ENCODE measurements at regions not wholly inside any gene's neighbourhood (a gene's known extent, or its start where the extent isn't known, plus 50 kb on each side); places are given as distances from the start of the nearest gene placed in this dataset.
"Not testable (repeated sequence)": the region's sequence is repeated elsewhere in the genome, so short reads cannot be mapped to it uniquely, and the experiment has no call there.

DNA sequence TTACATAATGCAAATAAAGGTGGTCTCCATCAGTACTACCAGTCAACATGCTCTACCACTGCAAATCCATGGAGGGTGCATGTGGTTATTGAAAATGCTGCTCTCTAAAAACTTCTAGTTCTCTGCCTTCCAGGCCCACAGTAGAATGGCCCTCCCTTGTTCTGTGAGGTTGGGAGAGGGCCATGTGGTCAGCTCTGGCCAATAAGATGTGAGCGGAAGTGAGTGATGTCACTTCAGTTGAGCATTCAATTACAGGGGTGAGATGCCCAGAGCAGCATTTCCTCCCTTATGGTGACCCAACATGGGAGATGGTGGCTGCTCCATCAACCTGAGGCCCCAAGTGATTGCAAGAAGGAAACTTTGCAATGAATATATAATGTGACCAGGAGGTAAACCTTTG lies 148.8 kb downstream of the CPEB2 start:
- DNase-seq (no peak), ATAC-seq (no peak)
- Mint-ChIP-seq H3K9me3 (no peaks in the 10 kb centered on the region), H3K4me1 (ENCODE audit: low read depth) (no peaks in the 10 kb centered on the region), H3K4me3 (no peak overlapping the region), H3K27me3 (ENCODE audit: low read depth) (peaks cover 11% of the 10 kb centered on the region), H3K36me3 (ENCODE audit: insufficient read depth) (no peaks in the 10 kb centered on the region)

DNA sequence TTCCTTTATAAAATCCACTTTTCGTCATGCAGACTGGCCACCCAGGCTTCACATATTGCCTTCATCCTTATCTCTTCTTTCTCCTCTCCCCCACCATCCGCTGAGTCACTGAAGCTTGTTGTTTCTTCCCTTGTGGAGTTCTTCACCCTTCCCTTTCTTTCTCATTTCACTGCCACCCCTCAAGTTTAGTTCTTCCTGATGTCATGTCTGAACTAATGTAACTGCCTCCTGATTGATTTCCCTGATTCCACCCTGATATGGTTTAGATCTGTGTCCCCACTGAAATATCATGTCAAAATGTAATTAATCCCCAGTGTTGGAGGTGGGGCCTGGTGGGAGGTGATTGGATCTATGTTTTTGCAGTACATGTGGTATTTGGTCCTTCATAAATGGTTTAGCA lies 151.4 kb downstream of the CPEB2 start:
- no peaks in the 10 kb centered on the region for H3K9me3 Mint-ChIP-seq
- peaks cover 5% of the 10 kb centered on the region for H3K27me3 Mint-ChIP-seq (ENCODE audit: low read depth)
- no peak for DNase-seq
- no peak overlapping the region for H3K4me3 Mint-ChIP-seq
- H3K4me1 Mint-ChIP-seq (ENCODE audit: low read depth): no peaks in the 10 kb centered on the region
- H3K36me3 Mint-ChIP-seq (ENCODE audit: insufficient read depth): no peaks in the 10 kb centered on the region
- ATAC-seq: no peak

DNA sequence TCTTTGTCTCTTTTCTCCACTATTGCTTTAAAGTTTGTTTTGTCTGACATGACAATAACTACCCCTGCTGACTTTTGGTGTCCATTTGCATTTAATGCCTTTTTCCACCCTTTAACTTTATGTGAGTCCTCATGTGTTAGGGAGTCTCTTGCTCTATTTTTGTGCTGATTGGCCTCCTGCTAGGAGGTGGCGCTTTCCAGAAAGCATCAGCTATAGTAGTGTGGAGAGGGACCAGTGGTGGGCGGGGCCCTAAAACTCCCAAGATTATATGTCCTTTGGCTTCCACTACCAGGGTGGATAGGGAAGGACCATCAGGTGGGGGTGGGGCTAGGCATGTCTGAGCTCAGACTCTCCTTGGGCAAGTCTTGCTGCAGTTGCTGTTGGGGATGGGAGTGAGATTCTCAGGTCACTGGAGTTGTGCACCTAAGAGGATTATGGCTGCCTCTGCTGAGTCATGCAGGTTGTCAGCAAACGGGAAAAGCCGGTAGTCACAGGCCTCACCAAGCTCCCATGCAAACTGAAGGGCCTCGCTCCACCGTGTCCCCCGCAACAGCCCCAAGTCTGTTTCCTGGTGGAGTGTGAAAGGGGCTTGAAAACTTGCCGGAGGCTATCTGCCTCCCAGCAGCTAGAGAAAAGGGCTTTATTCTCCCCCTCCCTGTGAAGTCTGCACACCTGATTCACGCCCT lies 156.3 kb downstream of the CPEB2 start:
- Mint-ChIP-seq H3K27me3 (ENCODE audit: low read depth) (peaks cover 10% of the 10 kb centered on the region), H3K9me3 (no peaks in the 10 kb centered on the region), H3K4me1 (ENCODE audit: low read depth) (no peaks in the 10 kb centered on the region), H3K36me3 (ENCODE audit: insufficient read depth) (no peaks in the 10 kb centered on the region), H3K4me3 (no peak overlapping the region)
- DNase-seq (no peak), ATAC-seq (no peak)

DNA sequence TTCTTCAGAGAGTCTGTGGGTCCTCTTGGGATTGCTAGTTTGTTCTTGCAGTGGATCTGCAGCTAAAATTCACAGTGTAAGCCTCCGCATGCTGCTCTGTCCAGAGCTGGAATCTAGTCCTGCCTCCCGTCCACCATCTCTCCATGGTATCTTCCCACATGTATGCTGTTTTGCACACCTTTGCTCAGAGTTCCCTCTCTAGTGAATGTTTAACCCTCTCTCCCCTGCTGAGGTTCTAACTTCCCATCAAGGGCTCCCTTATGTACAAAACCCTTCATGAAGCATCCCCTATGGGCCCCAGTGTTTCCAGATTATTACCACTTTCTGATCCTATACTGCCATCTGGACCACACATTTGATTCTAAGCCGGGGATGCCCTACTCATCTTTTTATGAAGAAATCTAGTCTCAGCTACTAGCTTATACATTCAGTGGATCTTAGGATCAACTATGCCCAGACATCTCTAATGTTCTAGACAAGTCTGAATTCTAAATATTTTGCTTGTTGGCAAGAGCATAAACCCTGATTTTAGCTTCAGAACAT lies 157.3 kb downstream of the CPEB2 start:
- H3K4me3 Mint-ChIP-seq: no peak overlapping the region
- ATAC-seq (no peak), DNase-seq (no peak)
- H3K4me1 Mint-ChIP-seq (ENCODE audit: low read depth): no peaks in the 10 kb centered on the region
- no peaks in the 10 kb centered on the region for H3K36me3 Mint-ChIP-seq (ENCODE audit: insufficient read depth)
- no peaks in the 10 kb centered on the region for H3K9me3 Mint-ChIP-seq
- peaks cover 10% of the 10 kb centered on the region for H3K27me3 Mint-ChIP-seq (ENCODE audit: low read depth)

DNA sequence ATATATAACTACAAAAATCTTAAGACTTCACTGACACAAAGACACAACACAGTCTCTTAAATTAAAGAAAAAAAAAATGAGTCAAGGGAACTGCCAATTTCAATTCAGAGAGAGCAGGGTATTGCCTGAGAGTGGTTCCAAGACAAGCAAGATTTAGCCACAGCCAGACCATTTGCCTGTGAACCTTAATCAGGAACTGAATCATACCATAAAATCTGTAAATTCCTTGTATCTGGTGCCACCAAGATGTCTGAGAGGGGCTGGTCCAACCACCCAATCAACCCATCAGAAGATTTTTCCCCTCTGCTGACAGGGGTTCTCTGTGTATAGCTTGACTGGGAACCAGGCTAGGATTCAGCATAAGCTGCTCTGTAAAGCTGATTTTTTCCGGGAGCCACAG lies 159.2 kb downstream of the CPEB2 start:
- H3K36me3 Mint-ChIP-seq (ENCODE audit: insufficient read depth): no peaks in the 10 kb centered on the region
- H3K9me3 Mint-ChIP-seq: no peaks in the 10 kb centered on the region
- no peak for DNase-seq
- H3K27me3 Mint-ChIP-seq (ENCODE audit: low read depth): peaks cover 10% of the 10 kb centered on the region
- no peak for ATAC-seq
- no peaks in the 10 kb centered on the region for H3K4me1 Mint-ChIP-seq (ENCODE audit: low read depth)
- H3K4me3 Mint-ChIP-seq: no peak overlapping the region

DNA sequence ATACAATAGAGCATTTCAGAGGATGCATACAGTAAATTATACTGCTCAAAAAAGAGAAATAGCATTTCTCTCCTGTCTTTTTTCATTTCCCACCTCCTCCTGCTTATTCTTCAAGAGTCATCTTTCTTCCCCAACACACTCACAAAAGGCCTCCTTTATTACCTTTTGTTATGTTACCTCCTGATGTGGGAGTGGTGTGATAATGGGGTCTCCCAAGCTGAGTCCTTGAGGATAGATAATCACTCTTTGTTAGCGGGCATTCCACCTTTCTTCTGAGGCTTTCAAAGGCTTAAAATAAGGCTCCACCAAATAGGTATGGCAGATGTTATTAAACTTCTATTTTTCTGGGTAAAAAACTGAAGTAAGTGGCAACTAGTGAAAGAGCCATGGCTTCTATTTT lies 159.8 kb downstream of the CPEB2 start:
- Mint-ChIP-seq H3K36me3 (ENCODE audit: insufficient read depth) (no peaks in the 10 kb centered on the region), H3K4me3 (no peak overlapping the region), H3K4me1 (ENCODE audit: low read depth) (no peaks in the 10 kb centered on the region), H3K27me3 (ENCODE audit: low read depth) (peaks cover 10% of the 10 kb centered on the region), H3K9me3 (no peaks in the 10 kb centered on the region)
- ATAC-seq (no peak), DNase-seq (no peak)

DNA sequence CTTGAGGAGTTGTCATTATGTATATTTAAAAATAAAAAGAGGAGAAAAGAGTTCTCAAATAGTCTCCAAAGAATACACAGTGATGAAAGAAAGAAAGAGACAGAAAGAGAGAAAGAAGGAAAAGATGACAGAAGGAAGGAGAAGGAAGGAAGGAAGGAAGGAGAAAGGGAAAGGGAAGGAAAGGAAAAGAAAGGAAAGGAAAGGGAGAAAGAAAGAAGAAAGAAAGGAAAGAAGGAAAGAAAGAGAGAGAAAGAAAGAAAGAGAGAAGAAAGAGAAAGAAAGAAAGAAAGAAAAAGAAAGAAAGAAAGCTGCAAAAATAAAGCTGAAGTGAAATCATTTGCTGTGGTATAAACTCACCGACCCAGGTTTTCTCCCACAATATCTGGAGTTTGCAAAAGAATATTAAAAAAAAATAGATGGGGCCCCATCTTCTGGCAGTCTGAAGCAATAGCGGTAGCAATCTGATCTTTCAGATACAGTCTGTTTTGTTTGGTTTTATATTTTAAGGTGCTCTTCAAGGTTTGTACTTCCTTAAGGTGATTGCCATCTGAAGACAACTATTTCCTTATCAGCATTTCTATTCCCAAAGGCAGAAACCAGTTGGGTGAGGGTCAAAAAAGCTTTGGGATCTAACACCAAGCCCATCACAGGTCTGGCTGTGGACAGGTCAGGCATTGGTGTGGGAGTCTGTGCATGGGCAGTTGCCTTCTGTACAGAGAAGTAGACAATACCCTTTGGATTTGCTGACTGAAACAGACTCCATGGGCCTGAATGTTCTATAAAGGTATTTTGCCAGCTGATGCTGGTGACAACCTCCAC lies 160.4 kb downstream of the CPEB2 start:
- Mint-ChIP-seq H3K36me3 (ENCODE audit: insufficient read depth) (no peaks in the 10 kb centered on the region), H3K4me3 (no peak overlapping the region), H3K4me1 (ENCODE audit: low read depth) (no peaks in the 10 kb centered on the region), H3K27me3 (ENCODE audit: low read depth) (peaks cover 11% of the 10 kb centered on the region), H3K9me3 (no peaks in the 10 kb centered on the region)
- ATAC-seq (no peak), DNase-seq (no peak)

DNA sequence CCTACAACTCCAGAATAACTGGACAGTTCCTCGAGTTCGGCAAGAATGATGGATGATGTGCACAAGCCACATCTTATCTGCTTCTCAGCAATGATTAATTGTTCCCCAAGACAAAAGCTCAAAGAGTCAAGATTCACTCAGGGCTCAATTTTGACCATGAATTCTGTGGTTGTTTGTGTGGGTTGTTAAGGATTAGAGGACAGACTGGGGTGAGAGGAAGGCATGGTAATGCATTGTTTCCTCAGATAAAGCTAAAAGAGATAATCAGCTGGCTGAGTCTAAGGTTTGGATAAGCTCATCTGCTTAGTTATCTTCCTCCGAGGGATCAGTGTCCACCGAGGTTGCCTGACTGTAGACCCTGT lies 161.0 kb downstream of the CPEB2 start:
- Mint-ChIP-seq H3K4me1 (ENCODE audit: low read depth) (no peaks in the 10 kb centered on the region), H3K9me3 (no peaks in the 10 kb centered on the region), H3K36me3 (ENCODE audit: insufficient read depth) (no peaks in the 10 kb centered on the region), H3K4me3 (no peak overlapping the region), H3K27me3 (ENCODE audit: low read depth) (peaks cover 15% of the 10 kb centered on the region)
- ATAC-seq (no peak), DNase-seq (no peak)

DNA sequence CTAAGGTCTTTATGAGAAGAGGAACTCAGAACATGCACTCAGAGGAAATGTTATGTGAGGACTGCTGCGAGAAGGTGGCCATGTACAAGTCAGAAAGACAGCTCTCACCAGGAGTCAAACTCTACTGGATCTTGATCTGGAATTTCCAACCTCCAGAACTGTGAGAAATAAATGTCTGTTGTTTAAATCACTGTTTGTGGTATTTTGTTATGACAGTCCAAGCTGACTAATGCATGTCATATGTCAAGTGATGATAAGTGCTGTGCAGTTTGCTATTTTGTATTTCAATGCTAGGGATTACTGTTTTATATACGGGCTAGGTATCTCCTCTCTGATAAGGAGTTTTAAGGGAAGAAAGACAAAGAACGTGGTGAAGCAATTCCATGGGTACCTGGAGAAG lies 162.3 kb downstream of the CPEB2 start:
- DNase-seq (no peak), ATAC-seq (no peak)
- Mint-ChIP-seq H3K4me1 (ENCODE audit: low read depth) (no peaks in the 10 kb centered on the region), H3K4me3 (no peak overlapping the region), H3K27me3 (ENCODE audit: low read depth) (peaks cover 10% of the 10 kb centered on the region), H3K36me3 (ENCODE audit: insufficient read depth) (no peaks in the 10 kb centered on the region), H3K9me3 (no peaks in the 10 kb centered on the region)

DNA sequence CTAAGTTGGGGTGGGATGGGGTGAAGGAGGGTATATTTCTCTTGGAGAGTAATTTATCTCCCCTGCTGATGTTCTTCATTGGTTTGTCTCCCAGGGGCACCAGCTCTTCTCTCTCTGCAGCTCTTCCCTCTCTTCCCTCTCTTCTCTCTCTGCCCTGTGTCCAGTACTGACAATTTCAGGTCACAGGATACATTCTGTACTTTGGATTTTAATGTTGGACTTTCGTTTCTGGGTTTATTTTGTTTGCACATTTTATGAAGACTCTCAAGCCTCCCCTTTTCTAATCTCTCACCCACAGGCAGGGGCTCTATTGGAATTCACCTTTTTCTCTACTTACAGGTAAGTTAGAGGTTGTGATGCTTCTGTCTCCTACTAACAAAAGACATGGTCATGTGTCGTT lies 165.5 kb downstream of the CPEB2 start:
- DNase-seq: no peak
- H3K27me3 Mint-ChIP-seq (ENCODE audit: low read depth): peaks cover 10% of the 10 kb centered on the region
- H3K4me3 Mint-ChIP-seq: no peak overlapping the region
- H3K36me3 Mint-ChIP-seq (ENCODE audit: insufficient read depth): no peaks in the 10 kb centered on the region
- no peak for ATAC-seq
- no peaks in the 10 kb centered on the region for H3K4me1 Mint-ChIP-seq (ENCODE audit: low read depth)
- peaks cover 7% of the 10 kb centered on the region for H3K9me3 Mint-ChIP-seq

DNA sequence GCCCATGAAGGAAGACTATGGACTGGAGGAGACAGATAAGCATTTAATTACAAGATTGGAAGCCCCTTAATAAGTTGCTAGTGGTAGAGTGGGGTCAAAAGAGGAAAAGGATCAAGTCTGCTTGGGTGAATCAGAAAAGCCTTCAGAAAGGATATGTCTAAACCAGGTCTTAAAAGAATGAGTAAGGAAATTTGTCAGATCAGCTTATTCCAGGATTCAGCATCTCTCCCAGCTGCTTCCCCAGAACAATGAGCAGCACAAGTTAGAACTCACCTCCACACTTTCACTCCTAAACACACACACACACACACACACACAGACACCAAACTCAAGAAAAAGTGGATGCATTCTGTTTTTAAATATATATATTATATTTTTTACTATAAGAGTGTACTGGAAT lies 166.5 kb downstream of the CPEB2 start:
- Mint-ChIP-seq H3K4me1 (ENCODE audit: low read depth) (no peaks in the 10 kb centered on the region), H3K9me3 (peaks cover 7% of the 10 kb centered on the region), H3K4me3 (no peak overlapping the region), H3K36me3 (ENCODE audit: insufficient read depth) (no peaks in the 10 kb centered on the region), H3K27me3 (ENCODE audit: low read depth) (peaks cover 12% of the 10 kb centered on the region)
- ATAC-seq (no peak), DNase-seq (no peak)

DNA sequence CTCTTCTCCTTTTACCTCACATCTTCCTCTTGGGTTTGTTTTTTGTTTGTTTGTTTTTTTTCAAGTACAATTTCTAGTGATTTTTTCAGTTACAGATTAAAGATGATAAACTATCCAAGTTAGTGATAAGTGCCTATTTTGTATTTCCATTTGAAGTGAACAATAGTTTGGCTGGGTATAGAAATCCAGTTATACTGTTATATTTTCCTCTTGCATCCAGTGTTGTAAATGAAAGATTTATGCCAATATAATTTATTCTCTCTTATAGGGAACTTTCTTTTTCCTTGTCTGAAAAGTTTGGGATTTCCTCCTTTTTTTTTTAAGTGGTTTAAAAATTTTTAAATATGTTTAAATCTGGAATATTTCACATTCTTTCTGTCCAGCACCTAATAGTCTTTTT lies 169.4 kb downstream of the CPEB2 start:
- DNase-seq: no peak
- Mint-ChIP-seq H3K27me3 (ENCODE audit: low read depth) (peaks cover 12% of the 10 kb centered on the region), H3K36me3 (ENCODE audit: insufficient read depth) (no peaks in the 10 kb centered on the region)

DNA sequence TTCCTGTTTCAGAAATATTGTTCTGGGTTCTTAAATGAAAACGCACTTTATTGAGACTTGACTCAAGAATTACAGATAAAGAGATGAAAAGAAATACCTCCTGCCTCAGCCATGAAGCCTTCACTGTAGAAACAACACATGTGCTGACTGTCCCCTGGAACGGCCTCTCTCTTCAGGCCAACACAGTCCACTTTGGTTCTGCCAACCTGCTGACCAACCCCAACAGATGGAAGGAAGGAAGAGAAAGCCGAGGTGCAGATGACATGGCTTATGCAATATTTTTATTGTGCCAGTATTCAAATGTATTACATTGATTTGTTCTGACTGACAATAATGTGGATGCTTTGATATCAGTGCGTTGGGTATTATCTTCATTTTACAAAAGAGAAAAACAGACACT lies 171.0 kb downstream of the CPEB2 start:
- Mint-ChIP-seq H3K27me3 (ENCODE audit: low read depth) (peaks cover 7% of the 10 kb centered on the region), H3K4me3 (no peak overlapping the region), H3K9me3 (peaks cover 7% of the 10 kb centered on the region), H3K4me1 (ENCODE audit: low read depth) (no peaks in the 10 kb centered on the region), H3K36me3 (ENCODE audit: insufficient read depth) (no peaks in the 10 kb centered on the region)
- DNase-seq: no peak
- ATAC-seq: no peak

More for the DNA sequence above, 169.4 kb downstream of the CPEB2 start:
- Mint-ChIP-seq H3K4me1 (ENCODE audit: low read depth) (no peaks in the 10 kb centered on the region), H3K4me3 (no peak overlapping the region), H3K9me3 (peaks cover 7% of the 10 kb centered on the region)
- no peak for ATAC-seq

DNA sequence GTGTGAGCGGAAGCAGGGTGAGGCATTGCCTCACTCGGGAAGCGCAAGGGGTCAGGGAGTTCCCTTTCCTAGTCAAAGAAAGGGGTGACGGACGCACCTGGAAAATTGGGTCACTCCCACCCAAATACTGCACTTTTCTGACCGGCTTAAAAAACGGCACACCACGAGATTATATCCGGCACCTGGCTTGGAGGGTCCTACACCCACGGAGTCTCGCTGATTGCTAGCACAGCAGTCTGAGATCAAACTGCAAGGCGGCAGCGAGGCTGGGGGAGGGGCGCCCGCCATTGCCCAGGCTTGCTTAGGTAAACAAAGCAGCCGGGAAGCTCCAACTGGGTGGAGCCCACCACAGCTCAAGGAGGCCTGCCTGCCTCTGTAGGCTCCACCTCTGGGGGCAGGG lies 171.9 kb downstream of the CPEB2 start:
- H3K27me3 Mint-ChIP-seq (ENCODE audit: low read depth); H3K36me3 Mint-ChIP-seq (ENCODE audit: insufficient read depth); H3K9me3 Mint-ChIP-seq; ATAC-seq; H3K4me1 Mint-ChIP-seq (ENCODE audit: low read depth); H3K4me3 Mint-ChIP-seq; DNase-seq: not testable (repeated sequence)

DNA sequence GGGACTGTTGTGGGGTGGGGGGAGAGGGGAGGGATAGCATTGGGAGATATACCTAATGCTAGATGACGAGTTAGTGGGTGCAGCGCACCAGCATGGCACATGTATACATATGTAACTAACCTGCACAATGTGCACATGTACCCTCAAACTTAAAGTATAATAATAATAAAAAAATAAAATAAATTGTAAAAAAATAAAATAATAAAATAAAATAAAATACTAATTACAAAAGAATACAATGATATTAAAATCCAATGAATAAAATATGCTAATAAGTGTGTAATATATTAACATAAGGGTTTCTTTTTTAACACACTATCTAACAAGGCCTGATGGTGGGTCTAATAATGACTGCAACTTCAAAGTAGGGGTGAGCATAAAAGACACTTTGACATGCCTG lies 177.6 kb downstream of the CPEB2 start:
- H3K36me3 Mint-ChIP-seq (ENCODE audit: insufficient read depth); DNase-seq; H3K4me3 Mint-ChIP-seq; H3K27me3 Mint-ChIP-seq (ENCODE audit: low read depth); ATAC-seq; H3K9me3 Mint-ChIP-seq: not testable (repeated sequence)
- peaks cover 14% of the 10 kb centered on the region for H3K4me1 Mint-ChIP-seq (ENCODE audit: low read depth)
